DND-41 (cell line): ENCODE measurements at regions not wholly inside any gene's neighbourhood (a gene's known extent, or its start where the extent isn't known, plus 50 kb on each side); places are given as distances from the start of the nearest gene placed in this dataset.

Experiments
- EZH2 ChIP-seq: IDR thresholded peaks from 3 replicates; pipeline ENCODE4 v1.6.1; 2012; ENCODE audit warnings: borderline replicate concordance, low read depth, mild to moderate bottlenecking, moderate library complexity, low read length, inconsistent platforms; ENCODE audit not compliant: severe bottlenecking
- TF ChIP-seq, protein P1 (sequence below): IDR thresholded peaks from 2 replicates; pipeline ENCODE4 v1.5.1; 2012; ENCODE audit warnings: borderline replicate concordance, low read length, moderate library complexity, mild to moderate bottlenecking; ENCODE audit not compliant: poor library complexity, severe bottlenecking; ENCODE audit errors: extremely low read depth

DNA sequence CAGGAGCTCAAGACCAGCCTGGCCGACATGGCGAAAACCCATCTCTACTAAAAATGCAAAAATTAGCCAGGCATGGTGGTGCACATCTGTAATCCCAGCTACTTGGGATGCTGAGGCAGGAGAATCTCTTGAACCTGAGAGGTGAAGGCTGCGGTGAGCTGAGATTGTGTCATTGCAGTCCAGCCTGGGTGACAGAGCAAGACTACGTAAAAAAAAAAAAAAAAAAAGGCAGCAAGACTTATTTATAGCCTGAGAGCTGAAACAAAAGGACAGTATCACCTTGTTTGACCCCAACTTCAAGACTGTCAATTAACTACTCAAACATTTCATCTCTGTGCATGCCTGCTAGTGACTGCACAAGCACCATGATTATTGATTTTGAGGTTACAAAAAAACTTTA lies 478.9 kb upstream of the GBE1 start:
- TF ChIP-seq, protein P1, sequence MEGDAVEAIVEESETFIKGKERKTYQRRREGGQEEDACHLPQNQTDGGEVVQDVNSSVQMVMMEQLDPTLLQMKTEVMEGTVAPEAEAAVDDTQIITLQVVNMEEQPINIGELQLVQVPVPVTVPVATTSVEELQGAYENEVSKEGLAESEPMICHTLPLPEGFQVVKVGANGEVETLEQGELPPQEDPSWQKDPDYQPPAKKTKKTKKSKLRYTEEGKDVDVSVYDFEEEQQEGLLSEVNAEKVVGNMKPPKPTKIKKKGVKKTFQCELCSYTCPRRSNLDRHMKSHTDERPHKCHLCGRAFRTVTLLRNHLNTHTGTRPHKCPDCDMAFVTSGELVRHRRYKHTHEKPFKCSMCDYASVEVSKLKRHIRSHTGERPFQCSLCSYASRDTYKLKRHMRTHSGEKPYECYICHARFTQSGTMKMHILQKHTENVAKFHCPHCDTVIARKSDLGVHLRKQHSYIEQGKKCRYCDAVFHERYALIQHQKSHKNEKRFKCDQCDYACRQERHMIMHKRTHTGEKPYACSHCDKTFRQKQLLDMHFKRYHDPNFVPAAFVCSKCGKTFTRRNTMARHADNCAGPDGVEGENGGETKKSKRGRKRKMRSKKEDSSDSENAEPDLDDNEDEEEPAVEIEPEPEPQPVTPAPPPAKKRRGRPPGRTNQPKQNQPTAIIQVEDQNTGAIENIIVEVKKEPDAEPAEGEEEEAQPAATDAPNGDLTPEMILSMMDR, result no peak
- no peak for TF ChIP-seq EZH2
